ENCODE measurements at regions not wholly inside any gene's neighbourhood (a gene's known extent, or its start where the extent isn't known, plus 50 kb on each side); places are given as distances from the start of the nearest gene placed in this dataset.

- TF ChIP-seq, protein P1, sequence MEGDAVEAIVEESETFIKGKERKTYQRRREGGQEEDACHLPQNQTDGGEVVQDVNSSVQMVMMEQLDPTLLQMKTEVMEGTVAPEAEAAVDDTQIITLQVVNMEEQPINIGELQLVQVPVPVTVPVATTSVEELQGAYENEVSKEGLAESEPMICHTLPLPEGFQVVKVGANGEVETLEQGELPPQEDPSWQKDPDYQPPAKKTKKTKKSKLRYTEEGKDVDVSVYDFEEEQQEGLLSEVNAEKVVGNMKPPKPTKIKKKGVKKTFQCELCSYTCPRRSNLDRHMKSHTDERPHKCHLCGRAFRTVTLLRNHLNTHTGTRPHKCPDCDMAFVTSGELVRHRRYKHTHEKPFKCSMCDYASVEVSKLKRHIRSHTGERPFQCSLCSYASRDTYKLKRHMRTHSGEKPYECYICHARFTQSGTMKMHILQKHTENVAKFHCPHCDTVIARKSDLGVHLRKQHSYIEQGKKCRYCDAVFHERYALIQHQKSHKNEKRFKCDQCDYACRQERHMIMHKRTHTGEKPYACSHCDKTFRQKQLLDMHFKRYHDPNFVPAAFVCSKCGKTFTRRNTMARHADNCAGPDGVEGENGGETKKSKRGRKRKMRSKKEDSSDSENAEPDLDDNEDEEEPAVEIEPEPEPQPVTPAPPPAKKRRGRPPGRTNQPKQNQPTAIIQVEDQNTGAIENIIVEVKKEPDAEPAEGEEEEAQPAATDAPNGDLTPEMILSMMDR (IDR thresholded peaks at IDR 0.05): no peak
- TF ChIP-seq POLR2A (IDR thresholded peaks at IDR 0.05): no peak
Observed at GRCh38 chr9:80094176-80094771, 522.5 kb downstream of the TLE4 start.
